GM19035 (cell line): ENCODE measurements at regions not wholly inside any gene's neighbourhood (a gene's known extent, or its start where the extent isn't known, plus 50 kb on each side); places are given as distances from the start of the nearest gene placed in this dataset.
"Not testable (repeated sequence)": the region's sequence is repeated elsewhere in the genome, so short reads cannot be mapped to it uniquely, and the experiment has no call there.

Source experiments
- ATAC-seq: cut with Tn5 transposase; IDR thresholded peaks from one replicate; pipeline ENCODE4 v1.9.1; 2021; ENCODE audit not compliant: unreplicated experiment

- no peak for ATAC-seq
Measured at GRCh38 chr7:149635561-149636329, 137.6 kb downstream of the ZNF467 start.

- no peak for ATAC-seq
Measured at GRCh38 chr7:149633976-149634945, 136.7 kb upstream of the ZNF746 start.

- not testable (repeated sequence) for ATAC-seq
Measured at GRCh38 chr7:149628361-149629149, 130.9 kb upstream of the ZNF746 start.

GRCh38 chr7:149627911-149628310, 130.3 kb upstream of the ZNF746 start:
- ATAC-seq = no peak

- no peak for ATAC-seq
Measured at GRCh38 chr7:149626972-149627371, 129.4 kb upstream of the ZNF746 start.

GRCh38 chr7:149625947-149626392, 128.4 kb upstream of the ZNF746 start:
- no peak for ATAC-seq

- ATAC-seq = no peak
Measured at GRCh38 chr7:149625340-149625946, 127.8 kb upstream of the ZNF746 start.

- peak; percentile 89 for ATAC-seq
Measured at GRCh38 chr7:149624419-149625339, 127.1 kb upstream of the ZNF746 start.

GRCh38 chr7:149624006-149624405, 126.4 kb upstream of the ZNF746 start:
- ATAC-seq = peak; percentile 15

- ATAC-seq = not testable (repeated sequence)
Measured at GRCh38 chr7:149623262-149623997, 125.8 kb upstream of the ZNF746 start.

- ATAC-seq = no peak
Measured at GRCh38 chr7:149622444-149623210, 125.0 kb upstream of the ZNF746 start.

GRCh38 chr7:149621776-149622175, 124.2 kb upstream of the ZNF746 start:
- ATAC-seq = no peak

- peak; percentile 40 for ATAC-seq
Measured at GRCh38 chr7:149620961-149621360, 123.4 kb upstream of the ZNF746 start.

- ATAC-seq = no peak
Measured at GRCh38 chr7:149616898-149617297, 119.3 kb upstream of the ZNF746 start.

GRCh38 chr7:149615690-149616270, 118.2 kb upstream of the ZNF746 start:
- no peak for ATAC-seq

- ATAC-seq = no peak
Measured at GRCh38 chr7:149610441-149611011, 112.9 kb upstream of the ZNF746 start.

- no peak for ATAC-seq
Measured at GRCh38 chr7:149608168-149608567, 110.6 kb upstream of the ZNF746 start.
